ENCODE measurements at regions not wholly inside any gene's neighbourhood (a gene's known extent, or its start where the extent isn't known, plus 50 kb on each side); places are given as distances from the start of the nearest gene placed in this dataset.

- Histone ChIP-seq H3K36me3 (no peaks in the 10 kb centered on the region), H3K4me1 (ENCODE audit: control insufficient read depth in 1 of 2, low read depth in 2 of 2) (no peaks in the 10 kb centered on the region), H3K27me3 (replicated peaks; ENCODE audit: insufficient read depth) (no peaks in the 10 kb centered on the region), H3K4me3 (no peak overlapping the region), H3K9me3 (no peaks in the 10 kb centered on the region), H3K27ac (no peak overlapping the region)
- TF ChIP-seq CTCF (IDR thresholded peaks at IDR 0.05): no peak
- ATAC-seq (ENCODE audit: insufficient number of reproducible peaks, low FRiP score, low read depth) (no peak), DNase-seq (ENCODE audit: low spot score) (no peak)
These were observed 303.8 kb upstream of the TBX18 start for GRCh38 chr6:85068221-85068620.

GRCh38 chr6:85066266-85066665 is 301.9 kb upstream of the TBX18 start:
- no peak for ATAC-seq (ENCODE audit: insufficient number of reproducible peaks, low FRiP score, low read depth)
- no peaks in the 10 kb centered on the region for H3K27me3 ChIP-seq (replicated peaks; ENCODE audit: insufficient read depth)
- TF ChIP-seq CTCF (IDR thresholded peaks at IDR 0.05): no peak
- DNase-seq (ENCODE audit: low spot score): no peak
- H3K9me3 ChIP-seq: no peaks in the 10 kb centered on the region
- no peaks in the 10 kb centered on the region for H3K4me1 ChIP-seq (ENCODE audit: control insufficient read depth in 1 of 2, low read depth in 2 of 2)
- no peak overlapping the region for H3K27ac ChIP-seq
- no peak overlapping the region for H3K4me3 ChIP-seq
- no peaks in the 10 kb centered on the region for H3K36me3 ChIP-seq

- DNase-seq (ENCODE audit: low spot score): no peak
- Histone ChIP-seq H3K36me3 (no peaks in the 10 kb centered on the region), H3K27ac (no peak overlapping the region), H3K27me3 (replicated peaks; ENCODE audit: insufficient read depth) (no peaks in the 10 kb centered on the region), H3K4me3 (no peak overlapping the region), H3K4me1 (ENCODE audit: control insufficient read depth in 1 of 2, low read depth in 2 of 2) (no peaks in the 10 kb centered on the region), H3K9me3 (no peaks in the 10 kb centered on the region)
- no peak for ATAC-seq (ENCODE audit: insufficient number of reproducible peaks, low FRiP score, low read depth)
- TF ChIP-seq CTCF (IDR thresholded peaks at IDR 0.05): no peak
These were observed 301.4 kb upstream of the TBX18 start for GRCh38 chr6:85065831-85066230.

GRCh38 chr6:85063611-85064010 is 299.2 kb upstream of the TBX18 start:
- no peaks in the 10 kb centered on the region for H3K4me1 ChIP-seq (ENCODE audit: control insufficient read depth in 1 of 2, low read depth in 2 of 2)
- no peak for TF ChIP-seq CTCF (IDR thresholded peaks at IDR 0.05)
- no peak overlapping the region for H3K27ac ChIP-seq
- no peak for DNase-seq (ENCODE audit: low spot score)
- no peak for ATAC-seq (ENCODE audit: insufficient number of reproducible peaks, low FRiP score, low read depth)
- H3K27me3 ChIP-seq (replicated peaks; ENCODE audit: insufficient read depth): no peaks in the 10 kb centered on the region
- no peaks in the 10 kb centered on the region for H3K9me3 ChIP-seq
- no peak overlapping the region for H3K4me3 ChIP-seq
- H3K36me3 ChIP-seq: no peaks in the 10 kb centered on the region

- H3K9me3 ChIP-seq: no peaks in the 10 kb centered on the region
- H3K27me3 ChIP-seq (replicated peaks; ENCODE audit: insufficient read depth): no peaks in the 10 kb centered on the region
- ATAC-seq (ENCODE audit: insufficient number of reproducible peaks, low FRiP score, low read depth) (no peak), DNase-seq (ENCODE audit: low spot score) (no peak)
- no peaks in the 10 kb centered on the region for H3K36me3 ChIP-seq
- H3K4me3 ChIP-seq: no peak overlapping the region
- no peak for TF ChIP-seq CTCF (IDR thresholded peaks at IDR 0.05)
- no peaks in the 10 kb centered on the region for H3K4me1 ChIP-seq (ENCODE audit: control insufficient read depth in 1 of 2, low read depth in 2 of 2)
- H3K27ac ChIP-seq: no peak overlapping the region
These were observed 298.5 kb upstream of the TBX18 start for GRCh38 chr6:85062884-85063283.

Data from thoracic aorta (tissue), 2 donors.